Keratinocyte (primary cell): ENCODE measurements at regions not wholly inside any gene's neighbourhood (a gene's known extent, or its start where the extent isn't known, plus 50 kb on each side); places are given as distances from the start of the nearest gene placed in this dataset.

Experiments used
- EZH2 ChIP-seq: IDR thresholded peaks from one replicate; pipeline ENCODE4 v1.6.1; 2012; ENCODE audit warnings: inconsistent platforms, mild to moderate bottlenecking, low read length, moderate library complexity
- TF ChIP-seq, protein P1 (sequence below), 3 experiments: IDR thresholded peaks in 1 of 3; conservative IDR thresholded peaks in 1 of 3; optimal IDR thresholded peaks in 1 of 3; 2 replicates in 2 of 3; 3 replicates in 1 of 3; pipeline versions ENCODE3 to v1.5.1; 2011; ENCODE audit warnings: low read length in 3 of 3, mild to moderate bottlenecking in 3 of 3, moderate library complexity in 2 of 3, control low read depth in 1 of 3, inconsistent platforms in 1 of 3; ENCODE audit not compliant: insufficient read depth in 2 of 3; ENCODE audit errors: extremely low read depth in 1 of 3

GRCh38 chr2:117179405-117179804, 635.1 kb upstream of the DDX18 start:
- TF ChIP-seq, protein P1, sequence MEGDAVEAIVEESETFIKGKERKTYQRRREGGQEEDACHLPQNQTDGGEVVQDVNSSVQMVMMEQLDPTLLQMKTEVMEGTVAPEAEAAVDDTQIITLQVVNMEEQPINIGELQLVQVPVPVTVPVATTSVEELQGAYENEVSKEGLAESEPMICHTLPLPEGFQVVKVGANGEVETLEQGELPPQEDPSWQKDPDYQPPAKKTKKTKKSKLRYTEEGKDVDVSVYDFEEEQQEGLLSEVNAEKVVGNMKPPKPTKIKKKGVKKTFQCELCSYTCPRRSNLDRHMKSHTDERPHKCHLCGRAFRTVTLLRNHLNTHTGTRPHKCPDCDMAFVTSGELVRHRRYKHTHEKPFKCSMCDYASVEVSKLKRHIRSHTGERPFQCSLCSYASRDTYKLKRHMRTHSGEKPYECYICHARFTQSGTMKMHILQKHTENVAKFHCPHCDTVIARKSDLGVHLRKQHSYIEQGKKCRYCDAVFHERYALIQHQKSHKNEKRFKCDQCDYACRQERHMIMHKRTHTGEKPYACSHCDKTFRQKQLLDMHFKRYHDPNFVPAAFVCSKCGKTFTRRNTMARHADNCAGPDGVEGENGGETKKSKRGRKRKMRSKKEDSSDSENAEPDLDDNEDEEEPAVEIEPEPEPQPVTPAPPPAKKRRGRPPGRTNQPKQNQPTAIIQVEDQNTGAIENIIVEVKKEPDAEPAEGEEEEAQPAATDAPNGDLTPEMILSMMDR (optimal IDR thresholded peaks at IDR 0.05 in 1 of 3, IDR thresholded peaks at IDR 0.05 in 1 of 3, conservative IDR thresholded peaks at IDR 0.05 in 1 of 3; ENCODE audit: extremely low read depth in 1 of 3, insufficient read depth in 2 of 3, low read length in 3 of 3): no peak
- TF ChIP-seq EZH2: no peak
